ENCODE measurements at regions not wholly inside any gene's neighbourhood (a gene's known extent, or its start where the extent isn't known, plus 50 kb on each side); places are given as distances from the start of the nearest gene placed in this dataset.

- Histone ChIP-seq H3K4me1 (ENCODE audit: control insufficient read depth in 2 of 2, insufficient read depth in 2 of 2, low read length in 2 of 2) (no peaks in the 10 kb centered on the region), H2AFZ (ENCODE audit: insufficient read depth, low read depth, low read length, poor library complexity, severe bottlenecking) (no peak overlapping the region), H3K4me3 (ENCODE audit: control extremely low read depth in 1 of 5, extremely low read depth in 1 of 5, insufficient read depth in 1 of 5, low read depth in 2 of 5, low read length in 4 of 5) (no peak overlapping the region), H4K20me1 (ENCODE audit: control insufficient read depth, insufficient read depth, low read length, poor library complexity, severe bottlenecking) (no peaks in the 10 kb centered on the region), H3K27ac (ENCODE audit: low read length in 2 of 2) (no peak overlapping the region), H3K27me3 (replicated peaks in 1 of 4; ENCODE audit: control extremely low read depth in 1 of 4, control insufficient read depth in 3 of 4, insufficient read depth in 4 of 4, low read length in 3 of 4) (peaks cover 0 to 3% (median 0%) of the 10 kb centered on the region in 4 experiments), H3K9ac (ENCODE audit: low read length) (no peak overlapping the region), H3K4me2 (replicated peaks; ENCODE audit: low read depth, low read length, poor library complexity, severe bottlenecking) (no peak overlapping the region), H3K36me3 (replicated peaks in 1 of 2; ENCODE audit: control extremely low read depth in 1 of 2, control insufficient read depth in 1 of 2, extremely low read depth in 1 of 2, insufficient read depth in 2 of 2, low read length in 1 of 2) (no peaks in the 10 kb centered on the region), H3K79me2 (ENCODE audit: control insufficient read depth, insufficient read depth, low read length) (no peaks in the 10 kb centered on the region), H3K9me3 (ENCODE audit: control extremely low read depth in 1 of 3, control insufficient read depth in 2 of 3, insufficient read depth in 1 of 3, low read length in 2 of 3) (no peaks in the 10 kb centered on the region)
- H3K27ac Mint-ChIP-seq, result no peak overlapping the region
- intact Hi-C loops (cut with micrococcal nuclease), result no loop called here
- ATAC-seq (ENCODE audit: low read depth), result no peak
- CTCF ChIA-PET, result no interaction called here
- H3K4me3 Mint-ChIP-seq, result no peak overlapping the region
- POLR2A ChIA-PET, result no interaction called here
- H3K27me3 Mint-ChIP-seq, result peaks cover 41% of the 10 kb centered on the region
- H3K4me1 Mint-ChIP-seq, result no peaks in the 10 kb centered on the region
- WGBS (ENCODE audit: insufficient coverage), result 81% methylated on average over 4 of the region's 4 CpGs
- no peak for TF ChIP-seq EZH2 (IDR thresholded peaks at IDR 0.05; ENCODE audit: borderline replicate concordance, insufficient read depth, low read depth, low read length, poor library complexity, severe bottlenecking)
- TF ChIP-seq, protein P1, sequence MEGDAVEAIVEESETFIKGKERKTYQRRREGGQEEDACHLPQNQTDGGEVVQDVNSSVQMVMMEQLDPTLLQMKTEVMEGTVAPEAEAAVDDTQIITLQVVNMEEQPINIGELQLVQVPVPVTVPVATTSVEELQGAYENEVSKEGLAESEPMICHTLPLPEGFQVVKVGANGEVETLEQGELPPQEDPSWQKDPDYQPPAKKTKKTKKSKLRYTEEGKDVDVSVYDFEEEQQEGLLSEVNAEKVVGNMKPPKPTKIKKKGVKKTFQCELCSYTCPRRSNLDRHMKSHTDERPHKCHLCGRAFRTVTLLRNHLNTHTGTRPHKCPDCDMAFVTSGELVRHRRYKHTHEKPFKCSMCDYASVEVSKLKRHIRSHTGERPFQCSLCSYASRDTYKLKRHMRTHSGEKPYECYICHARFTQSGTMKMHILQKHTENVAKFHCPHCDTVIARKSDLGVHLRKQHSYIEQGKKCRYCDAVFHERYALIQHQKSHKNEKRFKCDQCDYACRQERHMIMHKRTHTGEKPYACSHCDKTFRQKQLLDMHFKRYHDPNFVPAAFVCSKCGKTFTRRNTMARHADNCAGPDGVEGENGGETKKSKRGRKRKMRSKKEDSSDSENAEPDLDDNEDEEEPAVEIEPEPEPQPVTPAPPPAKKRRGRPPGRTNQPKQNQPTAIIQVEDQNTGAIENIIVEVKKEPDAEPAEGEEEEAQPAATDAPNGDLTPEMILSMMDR (IDR thresholded peaks at IDR 0.05), result no peak
- no peak for DNase-seq
- no peaks in the 10 kb centered on the region for H3K9me3 Mint-ChIP-seq (ENCODE audit: insufficient read depth)
Measured at GRCh38 chr15:34657469-34658127, 74.1 kb upstream of the GOLGA8B start.

GRCh38 chr15:34656005-34656796 lies 72.8 kb upstream of the GOLGA8B start:
- DNase-seq (no peak), ATAC-seq (ENCODE audit: low read depth) (no peak)
- H3K9ac ChIP-seq (ENCODE audit: low read length), result no peak overlapping the region
- H4K20me1 ChIP-seq (ENCODE audit: control insufficient read depth, insufficient read depth, low read length, poor library complexity, severe bottlenecking), result no peaks in the 10 kb centered on the region
- no peak overlapping the region for H3K4me2 ChIP-seq (replicated peaks; ENCODE audit: low read depth, low read length, poor library complexity, severe bottlenecking)
- no peak overlapping the region for H3K4me3 ChIP-seq (ENCODE audit: control extremely low read depth in 1 of 5, extremely low read depth in 1 of 5, insufficient read depth in 1 of 5, low read depth in 2 of 5, low read length in 4 of 5)
- ChIA-PET POLR2A (no interaction called here), CTCF (no interaction called here)
- H3K4me1 ChIP-seq (ENCODE audit: control insufficient read depth in 2 of 2, insufficient read depth in 2 of 2, low read length in 2 of 2), result no peaks in the 10 kb centered on the region
- Mint-ChIP-seq H3K27ac (no peak overlapping the region), H3K4me3 (no peak overlapping the region), H3K27me3 (peaks cover 45% of the 10 kb centered on the region), H3K9me3 (ENCODE audit: insufficient read depth) (no peaks in the 10 kb centered on the region), H3K4me1 (no peaks in the 10 kb centered on the region)
- H3K36me3 ChIP-seq (replicated peaks in 1 of 2; ENCODE audit: control extremely low read depth in 1 of 2, control insufficient read depth in 1 of 2, extremely low read depth in 1 of 2, insufficient read depth in 2 of 2, low read length in 1 of 2), result no peaks in the 10 kb centered on the region
- H3K27ac ChIP-seq (ENCODE audit: low read length in 2 of 2), result no peak overlapping the region
- WGBS (ENCODE audit: insufficient coverage), result no CpG with 5 or more reads among the region's 6 CpGs
- H3K9me3 ChIP-seq (ENCODE audit: control extremely low read depth in 1 of 3, control insufficient read depth in 2 of 3, insufficient read depth in 1 of 3, low read length in 2 of 3), result no peaks in the 10 kb centered on the region
- peaks cover 0 to 3% (median 0%) of the 10 kb centered on the region in 4 experiments for H3K27me3 ChIP-seq (replicated peaks in 1 of 4; ENCODE audit: control extremely low read depth in 1 of 4, control insufficient read depth in 3 of 4, insufficient read depth in 4 of 4, low read length in 3 of 4)
- intact Hi-C loops (cut with micrococcal nuclease), result no loop called here
- no peak for TF ChIP-seq EZH2 (IDR thresholded peaks at IDR 0.05; ENCODE audit: borderline replicate concordance, insufficient read depth, low read depth, low read length, poor library complexity, severe bottlenecking)
- TF ChIP-seq, protein P1 (IDR thresholded peaks at IDR 0.05), result no peak
- no peak overlapping the region for H2AFZ ChIP-seq (ENCODE audit: insufficient read depth, low read depth, low read length, poor library complexity, severe bottlenecking)
- H3K79me2 ChIP-seq (ENCODE audit: control insufficient read depth, insufficient read depth, low read length), result no peaks in the 10 kb centered on the region

All from B cell (primary cell).